Activated CD4-positive, alpha-beta T cell treated with anti-CD3 and anti-CD28 coated beads for 24 hours (primary cell): ENCODE measurements at regions not wholly inside any gene's neighbourhood (a gene's known extent, or its start where the extent isn't known, plus 50 kb on each side); places are given as distances from the start of the nearest gene placed in this dataset.

ENCODE experiments used
- DNase-seq, 2 donors: peaks; one replicate each; pipeline ENCODE4 v3.0.0-alpha.2; 2020; ENCODE audit warnings: low read depth in 2 of 2

DNA sequence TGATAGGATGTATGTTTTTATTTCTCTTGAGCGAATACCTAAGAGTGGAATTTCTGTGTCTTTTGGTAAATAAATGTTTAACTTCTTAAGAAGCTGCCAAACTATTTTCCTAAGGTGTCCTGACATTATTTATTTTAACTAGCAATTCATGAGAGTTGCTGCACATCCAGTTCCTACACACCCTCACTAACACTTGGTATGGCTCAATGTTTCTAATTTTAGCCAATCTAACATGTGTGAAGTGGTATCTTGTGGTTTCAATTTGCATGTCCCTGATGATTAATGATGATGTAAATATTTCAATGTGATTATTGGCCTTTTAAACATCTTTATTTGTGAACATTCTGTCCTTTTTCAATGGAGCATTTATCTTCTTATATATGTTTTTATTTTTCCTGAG lies 2095.5 kb upstream of the C9orf72 start:
- DNase-seq, result no peak

DNA sequence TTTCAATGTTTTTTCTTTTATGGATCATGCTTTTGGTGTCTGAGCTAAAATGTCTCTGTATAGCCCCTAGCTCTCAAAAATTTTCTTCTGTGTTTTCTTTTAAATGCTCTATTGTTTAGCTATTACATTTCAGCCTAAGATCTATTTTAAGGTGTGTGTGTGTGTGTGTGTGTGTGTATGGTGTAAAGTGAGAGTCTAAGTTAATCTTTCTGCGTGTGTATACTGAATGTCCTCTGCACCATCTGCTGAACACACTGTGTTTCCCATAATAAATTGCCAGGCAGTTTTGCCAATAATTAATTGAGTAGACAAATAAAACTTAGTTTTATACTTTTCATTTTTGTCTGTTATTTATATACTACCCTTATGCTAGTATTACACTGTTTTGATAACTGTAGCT lies 2096.3 kb upstream of the C9orf72 start:
- no peak for DNase-seq

DNA sequence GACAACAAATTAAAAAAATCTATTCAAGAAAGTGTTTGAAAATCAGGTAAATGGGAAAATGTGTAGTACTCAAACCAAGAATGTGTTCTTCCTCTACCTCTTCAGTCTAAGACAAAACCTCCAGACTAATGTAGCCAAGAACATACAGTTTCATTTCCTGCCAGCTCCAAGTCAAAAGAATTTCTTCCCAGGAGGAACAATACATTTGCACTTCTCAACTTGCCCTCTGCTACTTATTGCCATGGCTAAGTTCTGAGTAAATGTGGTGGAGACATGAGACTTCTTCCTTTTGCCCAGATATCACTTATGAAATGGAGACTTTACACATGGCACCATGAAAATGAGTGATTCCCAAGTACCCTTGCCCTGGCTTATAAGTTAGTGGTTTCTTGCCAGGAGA lies 2112.2 kb upstream of the C9orf72 start:
- DNase-seq, result no peak

DNA sequence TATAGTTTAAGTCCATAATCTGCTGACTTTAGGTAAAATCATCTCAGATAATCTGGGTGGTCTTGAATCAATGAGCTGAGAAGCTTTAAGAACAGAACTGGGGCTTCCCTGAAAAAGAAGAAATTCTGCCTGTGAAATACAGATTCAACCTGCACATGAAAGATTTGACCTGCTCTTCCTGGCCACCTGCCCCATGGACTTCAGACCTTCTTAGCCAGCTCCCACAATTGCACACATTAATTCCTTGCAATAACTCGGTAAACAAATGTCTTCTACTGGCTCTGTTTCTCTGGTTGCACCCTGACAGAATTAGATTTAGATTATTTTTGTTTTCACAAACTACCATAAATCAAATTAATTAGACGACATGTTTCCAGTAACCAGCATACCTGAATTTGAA lies 2117.9 kb upstream of the C9orf72 start:
- DNase-seq, result no peak

DNA sequence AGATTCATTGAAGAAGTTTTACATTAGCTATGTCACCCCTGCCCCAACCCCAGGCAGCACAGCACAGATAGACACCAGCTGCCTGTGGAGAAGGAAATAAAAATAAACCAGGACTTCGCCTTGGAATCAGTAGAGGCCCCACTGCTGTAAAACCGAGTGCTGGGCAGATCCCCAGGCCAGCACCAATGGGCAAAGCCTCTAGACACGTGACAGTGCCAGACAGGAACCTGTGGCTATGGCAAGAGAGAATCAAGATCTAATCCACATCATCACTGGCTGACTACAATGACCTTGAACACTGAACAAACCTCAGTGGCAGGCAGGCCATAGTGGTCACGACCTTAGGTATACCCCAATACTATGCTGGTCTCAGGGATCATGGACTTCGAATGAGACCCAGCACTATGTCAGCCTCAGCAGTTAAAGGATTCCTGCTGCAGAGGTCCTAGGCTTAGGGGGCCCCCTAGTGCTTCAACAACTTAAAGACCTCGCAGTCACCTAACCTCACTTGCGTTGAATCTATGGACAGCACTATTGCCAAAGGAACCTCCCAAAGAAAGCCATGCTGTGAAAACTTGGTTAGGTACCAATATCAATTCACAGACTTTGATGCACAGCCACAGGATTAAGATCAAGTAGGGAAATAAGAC lies 2118.6 kb upstream of the C9orf72 start:
- DNase-seq, result no peak

DNA sequence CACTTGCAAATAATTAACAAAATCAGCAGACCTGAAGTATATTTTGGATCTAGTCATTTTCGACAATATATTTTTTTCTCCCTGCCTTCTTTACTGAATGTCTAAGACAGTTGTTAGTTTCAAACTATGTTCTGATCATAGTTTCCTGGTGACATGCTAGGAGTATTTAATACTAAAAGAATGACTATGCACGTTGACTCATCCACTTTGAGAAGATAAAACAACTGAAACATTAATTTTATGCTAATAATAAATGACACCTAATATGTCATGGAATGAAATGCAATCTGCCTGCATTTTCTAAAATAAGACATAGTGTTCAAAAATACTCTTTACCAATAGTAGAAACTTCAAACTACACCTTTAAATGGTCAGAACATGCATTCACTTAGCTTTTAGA lies 2123.7 kb upstream of the C9orf72 start:
- no peak for DNase-seq

DNA sequence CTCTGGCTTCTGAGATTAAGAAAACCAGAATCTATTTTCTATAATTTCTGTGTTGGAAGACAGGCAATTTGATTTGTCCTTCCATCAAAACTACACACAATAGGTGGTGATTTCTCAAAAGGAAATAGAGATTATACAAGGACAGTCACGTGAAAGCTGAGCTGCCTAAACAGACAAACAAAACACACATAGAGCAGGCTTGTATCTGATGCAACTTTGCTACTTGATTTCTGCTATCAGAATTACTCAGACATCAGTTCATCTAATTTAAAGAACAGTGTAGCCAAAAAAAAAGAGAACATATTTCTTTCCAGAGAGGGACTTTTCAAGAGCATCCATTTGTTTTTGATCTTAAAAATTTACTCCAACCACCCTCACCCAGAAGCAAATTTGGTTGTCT lies 2128.3 kb upstream of the C9orf72 start:
- DNase-seq, result no peak

DNA sequence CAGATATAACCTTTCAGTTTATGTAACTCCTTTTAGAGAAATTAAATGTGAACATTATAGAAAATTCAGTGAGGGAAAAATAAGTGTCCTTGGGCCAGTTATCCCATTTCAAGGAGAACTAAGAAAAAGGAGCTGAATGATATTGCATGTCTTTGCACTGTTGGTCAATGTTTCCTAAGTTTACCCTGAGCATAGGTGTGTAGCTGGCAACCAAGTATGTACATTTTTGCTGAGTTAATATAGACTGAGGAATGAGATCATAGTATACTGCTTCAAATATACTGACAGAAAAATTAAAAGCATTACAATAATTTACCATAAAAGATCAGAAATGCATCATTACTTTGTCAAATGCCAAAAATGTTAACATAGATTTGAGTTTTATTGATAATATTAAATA lies 2128.7 kb upstream of the C9orf72 start:
- DNase-seq, result no peak

DNA sequence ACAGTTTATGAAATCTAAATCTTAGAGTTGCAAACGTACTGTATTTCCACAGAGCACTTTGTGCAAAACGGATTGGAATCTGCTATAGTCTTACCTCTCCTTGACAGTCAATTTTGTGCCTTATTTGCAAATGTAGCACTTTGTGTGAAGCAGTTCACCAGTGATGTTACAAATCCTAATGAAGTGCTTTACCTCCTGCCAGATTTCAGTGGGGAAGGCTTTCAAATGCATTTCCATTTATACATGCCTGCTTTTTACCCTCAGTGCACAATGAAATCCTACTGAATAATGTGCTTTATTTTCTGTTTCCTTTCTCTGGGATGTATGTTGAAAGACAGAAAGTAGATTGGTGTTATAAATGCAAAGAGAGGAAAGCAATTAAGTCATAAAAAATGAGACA lies 2141.6 kb upstream of the C9orf72 start:
- DNase-seq, result no peak

DNA sequence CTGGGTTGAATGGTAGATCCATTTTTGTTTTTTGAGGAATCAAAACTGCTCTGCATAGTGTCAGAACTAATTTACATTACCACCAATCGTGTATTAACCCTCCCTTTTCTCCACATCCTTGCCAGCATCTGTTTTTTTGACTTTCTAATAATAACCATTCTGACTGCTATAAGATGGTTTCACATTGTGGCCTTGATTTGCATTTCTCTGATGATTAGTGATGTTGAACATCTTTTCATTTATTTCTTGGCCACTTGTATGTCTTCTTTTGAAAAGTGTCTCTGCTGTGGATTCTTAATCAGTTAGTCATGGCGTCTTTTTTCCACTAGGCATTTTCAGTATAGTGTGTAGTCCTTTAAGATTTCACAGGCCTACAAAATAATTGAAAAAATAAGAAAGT lies 2144.3 kb upstream of the C9orf72 start:
- DNase-seq, result no peak

DNA sequence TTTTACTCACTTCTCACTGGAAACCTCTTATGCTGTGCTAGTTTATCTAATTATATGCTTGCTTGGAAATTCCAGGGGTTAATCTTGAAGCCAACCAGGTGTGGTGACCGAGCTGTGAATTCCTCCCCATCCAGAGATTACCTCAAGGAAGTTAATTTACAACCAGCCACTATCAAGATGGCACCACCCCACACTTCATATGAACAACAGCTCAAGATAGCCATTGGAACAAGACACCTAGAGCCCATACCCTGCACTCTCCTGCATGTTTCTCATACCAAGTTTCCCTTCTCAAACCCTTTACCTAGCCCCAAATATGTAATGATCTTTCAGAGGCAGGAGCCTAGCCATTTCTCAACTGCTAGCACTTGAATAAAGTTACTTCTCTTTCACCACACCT lies 2156.9 kb upstream of the C9orf72 start:
- no peak for DNase-seq

DNA sequence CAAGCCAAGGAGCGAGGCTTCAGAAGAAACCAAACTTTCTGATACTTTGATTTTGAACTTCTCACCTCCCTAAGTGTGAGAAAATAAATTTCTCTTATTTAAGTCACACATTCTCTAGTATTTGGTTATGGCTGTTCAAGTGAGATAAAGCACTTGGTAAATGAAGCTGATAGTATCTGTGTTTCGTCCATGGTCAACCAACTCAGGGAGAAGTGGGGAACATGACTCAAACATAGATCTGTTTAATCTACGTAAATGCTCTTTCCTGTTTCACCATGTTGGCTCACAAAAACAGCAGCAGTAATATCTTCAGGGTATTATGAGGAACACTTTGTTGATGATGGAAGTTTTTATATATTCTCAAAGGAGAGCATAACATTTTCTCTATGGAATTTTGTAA lies 2167.2 kb upstream of the C9orf72 start:
- no peak for DNase-seq

DNA sequence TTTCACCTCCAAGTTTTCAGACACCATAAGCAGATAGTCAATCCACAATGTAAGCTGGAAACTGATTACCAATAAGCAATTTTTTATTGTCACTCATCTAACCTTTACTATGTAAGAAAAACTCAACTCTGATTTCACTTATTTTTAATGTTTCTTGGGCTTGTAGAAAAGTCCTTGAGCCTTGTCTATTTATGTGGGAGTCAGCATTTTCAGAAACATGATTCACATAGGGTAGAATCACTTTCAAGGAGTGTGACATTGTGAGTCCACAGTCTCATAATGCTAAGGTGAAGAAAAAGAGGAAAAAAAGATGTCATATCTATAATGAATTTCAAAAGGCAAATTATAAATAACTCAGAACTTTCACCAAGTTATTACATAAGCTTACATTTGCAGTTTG lies 2167.9 kb upstream of the C9orf72 start:
- no peak for DNase-seq

DNA sequence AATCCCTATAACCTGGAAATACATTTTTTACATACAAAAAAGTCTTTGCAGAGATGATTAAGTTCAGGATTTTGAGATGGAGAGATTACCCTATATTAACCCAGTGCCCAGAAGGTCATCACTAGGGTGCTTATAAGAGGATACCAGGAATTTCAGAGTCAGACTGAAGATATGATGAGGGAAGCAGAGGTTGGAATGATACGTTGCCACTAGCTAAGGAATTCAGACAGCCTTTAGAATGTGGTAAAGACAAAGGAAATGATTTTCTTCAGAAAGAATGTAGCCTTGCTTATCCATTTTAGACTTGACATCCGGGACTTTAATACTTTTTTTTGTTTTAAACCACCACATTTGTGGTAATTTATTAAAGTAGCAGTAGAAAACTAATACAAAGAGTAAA lies 2176.8 kb upstream of the C9orf72 start:
- DNase-seq, result no peak

DNA sequence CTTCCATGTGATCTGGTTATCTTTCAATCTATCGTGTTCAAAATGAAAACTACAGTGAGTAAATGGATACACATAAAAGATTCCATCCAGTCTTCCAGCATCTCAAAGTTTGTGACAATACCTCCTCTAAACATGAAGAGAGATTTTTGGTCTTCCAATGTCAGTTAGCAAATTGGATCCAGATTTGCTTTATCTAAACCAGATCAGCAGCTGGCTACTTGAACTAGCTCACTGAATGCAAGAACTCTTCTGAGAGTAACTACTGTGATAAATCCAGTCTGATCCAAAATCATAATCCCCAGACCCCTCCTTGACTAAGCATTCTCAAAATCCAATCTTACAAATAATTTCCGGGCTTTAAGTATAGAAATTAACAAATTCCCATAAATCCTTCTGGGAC lies 2177.9 kb upstream of the C9orf72 start:
- DNase-seq, result no peak

DNA sequence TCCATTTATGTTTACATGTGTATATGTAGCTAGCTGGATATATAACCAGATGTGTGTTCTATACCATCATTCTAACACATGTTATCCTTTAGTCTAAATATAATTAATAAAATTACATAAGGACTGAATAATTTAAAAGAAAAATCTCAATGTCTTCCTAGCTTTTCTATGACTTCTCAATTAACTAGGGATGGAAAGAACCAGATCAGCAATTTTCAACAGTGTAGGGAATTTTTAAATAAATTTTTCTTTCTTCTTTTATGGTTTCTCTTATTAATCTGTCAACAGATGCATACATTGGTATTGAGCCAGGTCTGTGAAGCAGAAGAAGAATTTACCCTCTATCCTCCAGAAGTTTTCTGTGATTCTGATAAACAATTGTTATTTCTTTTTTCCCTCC lies 2180.4 kb upstream of the C9orf72 start:
- no peak for DNase-seq

DNA sequence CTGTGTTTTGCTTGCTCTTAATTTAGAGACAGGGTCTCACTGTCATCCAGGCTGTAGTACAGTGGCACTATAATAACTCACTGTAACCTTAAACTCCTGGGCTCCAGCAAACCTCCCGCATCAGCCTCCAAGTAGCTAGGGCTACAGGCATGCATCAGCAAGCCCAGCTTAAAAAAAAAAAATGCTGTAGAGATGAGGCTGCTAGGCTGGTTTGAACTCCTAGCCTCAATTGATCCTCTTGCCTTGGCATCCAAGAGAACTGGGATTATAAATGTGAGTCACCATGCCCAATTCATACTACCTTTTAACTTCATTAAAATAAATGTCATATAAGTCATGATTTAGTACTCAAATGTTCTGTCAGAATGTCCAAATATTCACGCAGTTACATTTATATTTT lies 2195.7 kb upstream of the C9orf72 start:
- DNase-seq, result no peak

DNA sequence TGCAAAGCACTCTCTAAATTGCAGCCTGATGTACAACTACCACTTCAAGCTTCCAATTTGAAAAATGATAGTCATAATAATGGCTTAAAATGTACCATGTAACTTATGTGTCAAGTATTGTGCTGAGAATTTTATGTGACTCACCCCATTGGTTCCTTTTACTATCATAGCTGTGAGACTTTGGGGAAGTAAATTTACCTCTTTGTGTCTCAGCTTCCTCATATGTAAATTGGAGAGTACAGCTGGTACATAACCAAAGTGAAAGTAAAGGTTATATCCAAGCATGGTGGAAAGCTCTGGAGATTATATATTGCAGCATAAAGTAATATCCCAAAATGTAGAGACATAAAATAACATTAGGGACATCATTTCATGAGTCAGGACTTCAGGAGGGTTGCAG lies 2200.4 kb upstream of the C9orf72 start:
- DNase-seq, result no peak

DNA sequence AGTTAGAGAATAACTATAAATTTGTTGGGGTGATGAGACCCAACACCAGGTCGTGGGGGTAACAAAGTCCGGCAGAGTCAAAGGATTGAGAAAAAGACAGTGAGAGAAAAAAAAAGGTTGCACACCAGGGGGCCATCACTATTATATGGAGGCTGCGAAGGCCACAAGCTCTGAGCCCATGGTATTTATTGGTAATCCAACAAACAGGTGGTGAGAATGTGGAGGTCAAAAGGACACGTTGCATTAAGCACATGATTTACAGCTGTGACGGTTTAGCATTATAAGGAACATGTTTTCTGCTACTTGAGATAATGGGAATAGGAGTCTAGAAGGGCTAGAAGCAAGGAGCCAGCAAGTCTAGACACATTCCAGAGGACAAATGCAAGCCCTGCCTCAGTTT lies 2202.2 kb upstream of the C9orf72 start:
- no peak for DNase-seq

DNA sequence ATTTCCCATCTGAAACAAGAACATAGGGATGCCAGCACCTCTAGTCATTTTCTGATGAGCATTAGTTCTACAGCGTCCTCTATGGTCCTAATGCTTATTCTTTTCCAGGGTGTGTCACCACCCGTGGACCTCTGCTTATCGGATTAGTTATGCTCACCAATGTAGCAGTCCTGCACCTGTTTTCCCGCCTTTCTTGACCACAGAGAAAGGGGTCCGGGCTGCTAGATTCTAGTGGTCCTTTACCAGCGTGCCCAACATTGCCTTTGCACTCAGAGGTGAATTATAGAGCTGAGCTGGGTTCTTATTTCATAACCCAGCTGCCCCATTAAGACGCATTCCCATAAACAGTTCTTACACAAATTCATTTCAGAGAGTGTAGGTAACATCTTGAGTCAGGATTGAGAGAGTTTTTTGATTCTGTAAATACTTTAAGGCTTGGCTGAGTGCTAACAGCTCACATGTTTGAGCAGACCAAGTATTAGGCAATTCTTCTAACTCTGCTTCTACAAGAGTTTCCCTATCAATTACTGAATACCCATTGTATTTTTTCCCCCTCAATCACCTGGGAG lies 2205.1 kb upstream of the C9orf72 start:
- DNase-seq, result no peak

DNA sequence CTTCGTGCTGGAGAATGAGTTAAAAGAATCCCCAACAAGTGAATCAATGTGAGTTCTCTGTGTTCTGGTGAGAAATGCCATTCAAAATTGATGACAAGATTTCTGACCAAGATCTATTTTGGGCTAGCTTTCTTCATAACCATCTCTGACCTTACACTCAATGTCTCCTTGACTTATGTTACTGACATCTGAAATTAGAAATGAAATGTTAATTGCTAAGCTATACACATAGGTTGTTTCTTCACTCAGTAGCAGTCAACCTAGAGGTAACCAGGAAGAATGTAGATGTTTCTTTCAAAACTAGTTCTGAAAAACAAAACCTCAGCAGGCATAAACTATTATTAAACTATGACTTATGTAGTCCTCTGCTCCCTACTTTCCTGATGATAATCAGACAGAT lies 2220.7 kb upstream of the C9orf72 start:
- DNase-seq, result no peak

DNA sequence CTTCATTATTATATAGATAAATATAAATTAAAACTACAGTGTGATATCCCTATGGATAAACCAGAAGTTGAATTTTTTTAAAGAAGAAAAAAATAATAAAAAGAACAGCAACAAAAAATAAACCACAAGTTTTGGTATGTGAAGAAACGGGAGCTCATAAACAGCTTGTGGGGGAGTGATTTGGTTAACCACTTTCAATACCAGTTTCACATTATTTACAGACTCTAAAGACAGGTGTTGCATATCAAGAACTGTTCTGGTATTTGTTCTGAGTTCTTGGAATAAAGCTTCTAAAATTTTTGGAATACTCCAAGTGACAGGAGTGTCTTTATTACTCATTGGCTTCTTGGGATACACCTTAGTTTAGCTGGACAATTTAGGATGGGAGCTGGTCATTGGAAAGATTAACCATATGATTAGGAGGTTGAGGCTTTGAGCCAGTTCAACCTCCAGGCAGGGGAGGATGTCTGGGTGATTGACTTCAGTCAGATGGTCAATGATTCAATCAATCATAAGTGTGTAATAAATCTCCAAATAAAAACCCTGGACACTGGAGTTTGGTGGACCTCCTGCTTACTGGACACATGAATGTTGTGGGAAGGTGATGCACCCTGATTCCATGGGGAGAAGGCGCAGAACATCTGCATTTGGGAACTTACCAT lies 2223.1 kb upstream of the C9orf72 start:
- no peak for DNase-seq

DNA sequence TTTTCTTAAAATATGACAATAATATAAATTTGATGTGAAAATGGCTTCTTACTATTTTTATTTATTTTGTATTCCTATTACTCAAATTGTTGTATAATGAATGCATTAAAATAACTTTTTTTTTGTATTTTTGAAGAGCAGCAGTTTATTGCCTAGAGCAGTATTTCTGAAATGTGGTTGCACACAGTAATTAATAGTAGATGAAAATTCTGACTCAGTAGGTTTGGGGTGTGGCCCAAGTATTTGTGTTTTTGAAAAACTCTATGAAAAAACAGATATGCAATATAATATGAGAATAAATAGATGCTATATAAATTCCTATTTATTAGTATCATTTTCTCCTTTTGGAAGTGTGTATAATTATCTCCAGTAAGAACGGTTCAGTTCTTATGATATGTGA lies 2225.3 kb upstream of the C9orf72 start:
- DNase-seq, result no peak

DNA sequence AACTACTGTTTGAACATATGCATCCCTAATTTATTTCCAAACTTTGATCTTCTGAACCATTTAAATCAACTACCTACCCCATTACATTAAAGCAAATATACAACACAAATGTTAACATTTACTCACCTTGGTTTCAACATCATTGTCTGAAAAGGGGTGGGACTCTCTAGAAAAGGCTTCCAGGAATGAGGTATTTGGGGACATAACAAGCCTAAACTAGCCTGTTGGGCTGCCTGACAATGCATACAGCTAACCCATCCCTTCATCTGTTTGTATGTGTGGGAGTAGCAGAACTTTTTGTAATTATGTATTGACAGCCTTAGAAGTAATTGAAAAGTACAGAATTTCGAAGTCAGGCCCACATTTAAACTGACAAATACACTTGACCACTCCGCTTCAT lies 2225.9 kb upstream of the C9orf72 start:
- no peak for DNase-seq
